Frontal cortex (tissue), 3 donors: ENCODE measurements at regions not wholly inside any gene's neighbourhood (a gene's known extent, or its start where the extent isn't known, plus 50 kb on each side); places are given as distances from the start of the nearest gene placed in this dataset.

Source experiments
- DNase-seq, 2 donors: peaks; one replicate each; pipeline ENCODE4 v3.0.0; 2012; ENCODE audit warnings: low spot score in 2 of 2
- FAIRE-seq: peaks from 2 replicates; lab custom pipeline; 2012; peaks lifted over from hg19 to GRCh38; lab: Jason Lieb, UNC
- donor health status: control.
- donor health status: control.
- donor health status: control.

GRCh38 chr5:159628703-159629102 is 287.6 kb upstream of the ADRA1B start:
- DNase-seq (no peak), FAIRE-seq (no peak)

- DNase-seq (no peak), FAIRE-seq (no peak)
Measured at GRCh38 chr5:159629158-159629557, 287.1 kb upstream of the ADRA1B start.

GRCh38 chr5:159630545-159630944 is 285.7 kb upstream of the ADRA1B start:
- DNase-seq (no peak), FAIRE-seq (no peak)

GRCh38 chr5:159631001-159631400 is 285.3 kb upstream of the ADRA1B start:
- FAIRE-seq = no peak
- DNase-seq = no peak

GRCh38 chr5:159632866-159633265 is 283.4 kb upstream of the ADRA1B start:
- DNase-seq = no peak
- FAIRE-seq = no peak

- DNase-seq = no peak
- FAIRE-seq = no peak
Measured at GRCh38 chr5:159638481-159638880, 277.8 kb upstream of the ADRA1B start.

GRCh38 chr5:159638954-159639559 is 277.2 kb upstream of the ADRA1B start:
- DNase-seq = no peak
- FAIRE-seq = no peak

- FAIRE-seq = no peak
- no peak for DNase-seq
Measured at GRCh38 chr5:159639590-159639989, 276.7 kb upstream of the ADRA1B start.

- FAIRE-seq (no peak), DNase-seq (no peak)
Measured at GRCh38 chr5:159640446-159640845, 275.8 kb upstream of the ADRA1B start.

- FAIRE-seq (no peak), DNase-seq (no peak)
Measured at GRCh38 chr5:159640921-159641320, 275.4 kb upstream of the ADRA1B start.

GRCh38 chr5:159641371-159642039 is 274.8 kb upstream of the ADRA1B start:
- FAIRE-seq (no peak), DNase-seq (no peak)

GRCh38 chr5:159642379-159642778 is 273.9 kb upstream of the ADRA1B start:
- no peak for FAIRE-seq
- no peak for DNase-seq

GRCh38 chr5:159644053-159644452 is 272.2 kb upstream of the ADRA1B start:
- no peak for DNase-seq
- FAIRE-seq = no peak

- FAIRE-seq (no peak), DNase-seq (no peak)
Measured at GRCh38 chr5:159645179-159645846, 271.0 kb upstream of the ADRA1B start.

- DNase-seq (no peak), FAIRE-seq (no peak)
Measured at GRCh38 chr5:159650803-159651202, 265.5 kb upstream of the ADRA1B start.

- no peak for DNase-seq
- FAIRE-seq = no peak
Measured at GRCh38 chr5:159655757-159656409, 260.4 kb upstream of the ADRA1B start.

- FAIRE-seq (no peak), DNase-seq (no peak)
Measured at GRCh38 chr5:159657298-159657697, 259.0 kb upstream of the ADRA1B start.

GRCh38 chr5:159657771-159658170 is 258.5 kb upstream of the ADRA1B start:
- DNase-seq (no peak), FAIRE-seq (no peak)

- DNase-seq (no peak), FAIRE-seq (no peak)
Measured at GRCh38 chr5:159658266-159658925, 257.9 kb upstream of the ADRA1B start.

GRCh38 chr5:159660401-159660800 is 255.9 kb upstream of the ADRA1B start:
- no peak for DNase-seq
- FAIRE-seq = no peak
